Epidermal melanocyte (primary cell): ENCODE measurements at regions not wholly inside any gene's neighbourhood (a gene's known extent, or its start where the extent isn't known, plus 50 kb on each side); places are given as distances from the start of the nearest gene placed in this dataset.

ENCODE experiments used
- DNase-seq: peaks from one replicate; pipeline ENCODE4 v3.0.0; 2011; ENCODE audit warnings: low spot score; ENCODE audit not compliant: insufficient read length

DNA sequence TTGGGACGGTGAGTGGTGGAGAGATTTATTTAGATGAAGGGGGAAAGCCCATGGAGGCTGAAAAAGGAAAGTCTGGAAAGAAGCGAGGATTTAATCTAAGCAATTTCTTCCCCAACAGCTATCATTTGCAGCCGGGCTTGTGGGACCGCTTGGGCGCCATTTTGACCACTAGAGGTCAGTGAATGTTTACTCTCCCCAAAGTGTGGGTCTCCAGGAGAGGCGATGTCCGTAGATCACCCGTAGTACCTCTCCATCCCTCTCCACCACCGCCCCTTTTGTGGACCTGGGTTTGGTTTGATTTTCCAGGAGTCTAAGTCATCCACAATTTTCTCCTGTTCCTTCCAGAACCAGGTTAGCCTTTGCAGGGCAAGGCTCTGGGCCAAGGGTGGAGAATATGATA lies 91.2 kb upstream of the PARP11 start:
- DNase-seq = no peak

DNA sequence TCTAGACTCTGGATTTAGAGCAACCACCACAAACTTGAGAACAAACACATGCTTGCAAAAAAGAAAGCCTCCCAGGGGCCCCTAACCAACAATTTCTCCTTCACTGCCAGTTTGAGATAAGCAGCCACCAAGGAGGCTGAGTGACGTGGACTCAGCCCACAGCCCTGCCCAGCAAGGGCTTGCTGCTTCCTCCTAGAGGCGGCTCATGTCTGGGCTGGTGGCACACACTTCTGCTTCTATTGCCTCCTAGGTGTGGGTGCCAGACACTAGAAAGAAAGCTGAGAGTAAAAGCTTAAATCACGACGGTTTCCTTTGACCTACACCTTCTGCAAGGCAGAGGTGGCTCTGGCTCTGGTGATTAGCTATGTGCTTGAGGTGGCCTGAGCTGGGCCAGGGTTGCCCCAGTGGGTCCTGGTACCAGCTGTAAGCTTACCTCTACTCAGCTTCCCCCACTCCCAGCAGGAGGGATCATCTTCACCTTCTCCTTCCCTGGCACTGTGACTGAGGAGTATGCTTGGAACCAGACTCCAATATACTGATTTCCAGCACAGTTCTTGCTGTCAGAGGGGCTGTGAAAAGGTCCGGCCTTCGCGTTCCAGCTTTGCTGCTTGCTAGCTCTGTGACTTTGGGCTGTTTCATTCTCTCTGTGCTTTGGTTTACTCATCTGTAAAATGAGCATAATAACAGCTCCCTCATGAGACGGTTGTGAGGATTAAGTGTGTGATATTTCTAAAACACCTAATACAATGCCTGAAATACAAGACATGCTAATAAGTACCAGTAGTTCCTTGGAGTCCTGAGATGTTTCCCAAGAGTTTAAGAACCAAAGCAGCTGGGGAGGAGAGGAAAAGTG lies 89.7 kb upstream of the PARP11 start:
- no peak for DNase-seq

DNA sequence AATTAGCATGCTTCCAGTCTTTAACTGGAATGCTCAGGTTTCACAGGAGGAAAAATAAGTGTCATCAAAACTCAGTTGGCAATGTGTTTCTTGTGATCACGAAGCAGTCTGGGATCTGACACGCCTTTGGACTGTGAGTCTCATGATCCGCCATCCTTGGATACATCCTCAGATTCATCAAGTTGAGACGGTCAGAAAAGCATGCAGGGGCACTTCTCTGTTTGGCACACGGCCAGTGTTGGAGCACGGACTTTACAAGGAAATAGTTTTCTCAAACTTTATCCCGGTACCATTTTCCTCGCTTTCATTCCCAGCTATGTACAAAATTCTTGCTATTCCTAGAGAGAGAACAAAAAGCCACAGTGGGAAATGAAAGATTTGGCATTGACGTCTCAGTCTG lies 88.4 kb upstream of the PARP11 start:
- no peak for DNase-seq

DNA sequence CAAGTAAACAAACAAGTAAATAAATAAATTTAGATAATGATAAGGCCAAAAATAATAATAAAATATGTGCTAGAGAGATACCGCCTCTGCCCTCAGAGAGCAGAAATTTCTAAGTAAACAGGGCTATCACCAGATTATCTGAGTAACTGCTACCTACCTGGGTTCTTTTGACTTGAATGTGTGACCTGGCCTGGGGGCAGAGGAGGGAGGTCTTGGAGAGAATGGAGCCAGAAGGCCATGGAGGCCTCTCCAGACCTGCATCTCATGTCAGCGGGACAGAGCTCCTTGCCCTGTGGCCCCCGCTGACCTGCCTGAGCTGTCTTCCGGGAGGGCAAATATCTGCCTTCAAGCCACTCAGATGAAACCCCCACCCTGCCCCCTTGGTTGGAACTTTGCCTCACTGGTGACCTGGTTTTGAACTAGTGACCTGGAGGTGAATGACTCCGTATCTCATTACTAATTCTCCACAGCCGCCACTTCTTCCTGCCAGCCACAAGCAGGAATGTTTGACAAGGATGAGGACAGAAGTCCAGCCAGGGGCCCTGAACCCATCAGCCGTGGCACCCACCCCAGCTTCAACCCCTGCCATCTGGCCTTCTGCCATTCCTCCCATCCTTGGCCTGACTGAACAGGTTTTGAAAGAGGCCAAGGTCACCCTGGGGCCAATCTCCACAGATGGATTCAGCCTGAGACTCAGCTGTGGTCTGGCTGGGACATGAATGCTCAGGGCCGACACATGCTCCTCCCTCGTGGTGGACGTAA lies 86.8 kb upstream of the PARP11 start:
- DNase-seq = no peak

DNA sequence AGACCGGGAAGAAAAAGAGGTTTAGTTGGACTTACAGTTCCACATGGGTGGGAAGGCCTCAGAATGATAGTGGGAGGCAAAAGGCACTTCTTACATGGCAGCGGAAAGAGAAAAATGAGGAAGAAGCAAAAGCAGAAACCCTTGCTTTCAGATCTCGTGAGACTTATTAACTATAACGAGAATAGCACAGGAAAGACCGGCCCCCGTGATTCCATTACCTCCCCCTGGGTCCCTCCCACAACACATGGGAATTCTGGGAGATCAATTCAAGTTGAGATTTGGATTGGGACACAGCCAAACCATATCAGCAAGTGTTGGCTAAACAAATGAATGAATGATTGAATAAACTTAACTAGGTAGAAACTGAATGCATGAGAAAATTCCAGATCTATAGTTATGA lies 85.3 kb upstream of the PARP11 start:
- DNase-seq = no peak

DNA sequence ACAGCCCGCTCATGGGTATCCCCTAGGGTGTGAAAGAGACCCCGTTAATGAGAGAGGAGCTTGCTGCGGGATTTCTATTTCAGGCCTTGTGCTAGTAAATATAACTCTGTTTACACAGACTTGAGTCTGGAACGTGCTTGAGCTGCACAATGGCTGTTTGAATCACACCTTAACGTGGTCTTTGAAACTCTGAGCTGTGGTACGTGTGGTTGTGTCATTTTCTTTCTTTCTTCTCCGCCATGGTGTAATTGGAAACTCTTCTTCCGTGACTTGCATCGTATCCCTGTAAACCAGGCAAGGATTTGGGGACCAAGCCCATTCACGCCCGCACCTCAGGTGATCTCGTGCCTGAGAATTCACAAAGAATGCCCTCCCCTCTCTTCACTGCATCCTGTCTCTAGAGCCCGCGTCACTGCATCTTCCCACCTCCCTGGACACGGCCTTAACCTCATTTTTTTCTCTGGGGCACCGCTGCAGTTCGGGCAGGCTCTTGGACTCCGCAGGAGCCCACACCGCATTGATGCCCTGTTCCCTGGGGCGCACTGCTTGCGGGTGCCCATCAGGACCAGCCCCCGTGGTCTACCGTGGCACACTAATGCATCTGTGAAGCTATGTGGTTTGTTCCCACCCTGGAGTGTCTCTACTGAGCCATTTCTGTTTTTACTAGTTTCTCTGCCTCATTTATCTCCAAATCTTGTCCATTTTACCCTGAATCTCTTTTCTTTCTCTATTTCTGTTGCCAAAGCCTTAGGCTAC lies 78.4 kb upstream of the PARP11 start:
- no peak for DNase-seq

DNA sequence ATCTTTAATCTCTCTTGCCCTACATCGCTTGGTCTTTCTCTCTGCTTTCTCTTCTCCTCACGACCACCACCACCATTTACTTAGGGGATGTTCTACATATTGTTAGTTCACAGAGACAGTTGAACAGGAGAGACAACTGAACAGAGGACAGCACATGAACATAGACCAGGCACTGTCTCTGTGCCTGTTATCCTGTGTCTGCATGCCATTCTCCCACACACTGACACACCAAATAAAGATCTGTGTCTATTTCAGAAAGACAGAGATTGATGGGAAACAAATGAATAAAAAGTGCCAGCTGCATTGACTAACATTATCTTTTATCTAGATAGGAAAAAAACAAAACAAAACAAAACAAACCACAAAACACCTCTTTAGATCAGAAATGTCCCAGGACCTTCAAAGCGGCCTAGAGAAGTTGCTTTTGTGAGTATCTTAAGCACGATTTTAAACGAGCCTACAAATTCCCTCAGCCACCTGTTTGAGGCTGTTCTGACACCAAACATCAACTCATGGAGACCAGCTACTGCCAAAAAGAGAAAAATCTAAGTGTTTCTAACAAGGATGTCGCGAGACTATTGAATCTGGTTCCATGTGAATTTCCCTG lies 77.6 kb upstream of the PARP11 start:
- no peak for DNase-seq

DNA sequence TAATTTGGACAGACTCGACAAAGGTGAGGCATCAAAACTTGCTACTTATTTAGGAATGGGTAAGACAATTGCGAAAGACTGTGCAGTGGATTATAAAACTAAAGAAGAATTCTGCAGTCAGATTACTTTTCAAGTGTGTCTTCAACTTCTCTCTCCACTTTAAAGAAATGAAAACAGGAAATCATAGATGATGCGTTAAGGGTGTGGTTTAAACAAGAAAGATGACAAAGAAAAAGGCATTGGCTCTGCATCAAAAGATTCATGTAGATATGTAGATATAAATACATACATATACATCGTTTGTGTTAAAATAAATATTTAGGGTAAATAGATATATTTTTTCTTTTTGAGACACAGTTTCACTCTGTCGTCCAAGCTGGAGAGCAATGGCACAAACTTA lies 74.6 kb upstream of the PARP11 start:
- DNase-seq = no peak

DNA sequence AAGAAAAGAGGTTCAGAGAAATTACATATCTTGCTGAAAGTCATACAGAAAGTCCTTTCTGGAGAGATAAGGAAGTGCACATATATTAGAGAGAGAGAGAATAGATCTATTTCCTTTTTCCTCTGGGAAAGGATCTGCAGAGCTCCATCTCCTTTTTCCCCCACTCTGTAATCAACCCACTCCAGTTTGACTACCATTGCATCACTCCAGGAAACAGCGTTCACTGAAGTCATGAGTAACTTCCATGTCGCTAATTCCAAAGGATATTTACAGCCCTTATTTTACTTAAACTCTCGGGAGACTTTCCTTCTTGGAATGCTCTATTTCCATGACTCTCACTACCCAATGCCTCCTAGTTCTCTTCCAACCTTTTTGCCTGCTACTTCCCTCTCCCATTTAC lies 72.5 kb upstream of the PARP11 start:
- DNase-seq = no peak

DNA sequence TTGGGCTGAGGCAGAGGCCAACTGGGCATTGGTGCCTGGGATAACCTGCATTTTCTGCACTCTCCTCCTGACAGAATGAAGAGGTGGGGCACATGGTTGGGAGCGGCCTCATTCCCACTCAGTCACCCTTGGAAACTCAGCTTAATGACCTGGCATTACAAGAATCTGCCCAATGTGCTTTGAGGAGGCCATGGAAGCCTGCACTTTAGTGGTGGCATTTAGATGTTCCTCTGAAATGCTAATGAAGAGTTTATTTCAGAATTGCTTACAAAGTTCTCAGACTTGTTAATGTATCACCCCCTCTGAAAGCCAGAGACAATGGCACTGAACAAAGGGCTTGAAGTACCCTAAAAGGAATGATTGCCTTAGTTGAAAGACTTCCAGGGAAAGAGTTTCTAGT lies 71.4 kb upstream of the PARP11 start:
- DNase-seq = no peak

DNA sequence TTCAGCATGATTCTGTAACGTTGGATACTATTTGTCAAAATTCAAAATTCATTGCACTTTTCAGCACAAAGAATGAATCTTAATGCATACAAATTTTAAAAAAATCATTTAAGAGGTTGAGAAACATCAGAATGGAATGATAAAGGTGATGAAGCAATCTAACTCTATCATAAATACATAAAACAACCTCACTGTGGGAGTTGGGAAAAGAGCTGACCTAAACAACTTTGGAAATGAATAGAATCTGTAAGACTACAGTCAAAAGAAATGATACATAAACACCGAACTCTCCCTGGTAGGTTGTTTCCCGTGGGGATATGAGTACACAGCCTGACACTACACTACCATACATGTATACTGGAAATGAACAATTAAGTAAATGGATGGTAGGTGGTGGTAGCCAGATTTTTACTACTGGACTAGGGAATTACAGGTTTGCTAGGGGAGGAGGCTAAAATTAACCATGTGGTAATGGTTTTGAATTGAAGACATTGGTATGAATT lies 64.9 kb upstream of the PARP11 start:
- no peak for DNase-seq

DNA sequence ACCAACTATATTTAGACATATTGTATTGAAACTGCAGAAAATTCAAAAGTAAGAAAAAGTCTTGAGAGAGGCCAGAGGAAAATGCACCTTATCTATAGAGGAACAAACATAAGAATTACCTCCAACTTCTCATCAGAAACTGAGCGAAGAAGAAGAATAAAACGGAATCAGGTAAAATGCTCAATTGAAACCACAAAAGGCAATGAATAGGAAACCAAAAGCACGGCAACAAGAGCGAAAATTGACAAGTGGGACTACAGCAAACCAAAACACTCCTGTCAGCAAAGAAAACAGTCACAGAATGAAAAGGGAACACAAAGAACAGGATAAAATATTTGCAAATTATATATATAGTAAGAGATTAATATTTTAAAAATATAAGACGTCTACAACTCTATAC lies 61.9 kb upstream of the PARP11 start:
- no peak for DNase-seq

DNA sequence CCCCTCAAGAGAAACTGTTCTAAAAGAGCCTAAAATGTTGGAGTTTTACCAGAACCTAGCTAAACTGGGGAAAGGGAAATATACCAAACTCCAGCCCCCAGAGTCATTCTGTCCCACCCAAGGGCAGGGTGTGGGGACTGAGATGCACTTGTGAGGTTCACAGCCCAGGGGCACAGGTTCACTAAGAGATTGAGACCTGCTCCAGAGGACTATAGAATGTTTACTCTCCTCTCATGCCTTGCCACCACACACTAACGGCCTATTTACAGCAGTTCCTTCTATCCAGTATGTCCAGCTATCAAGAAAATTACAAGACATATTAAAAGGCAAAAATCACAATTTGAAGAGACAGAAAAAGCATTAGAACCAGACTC lies 60.6 kb upstream of the PARP11 start:
- DNase-seq = no peak

DNA sequence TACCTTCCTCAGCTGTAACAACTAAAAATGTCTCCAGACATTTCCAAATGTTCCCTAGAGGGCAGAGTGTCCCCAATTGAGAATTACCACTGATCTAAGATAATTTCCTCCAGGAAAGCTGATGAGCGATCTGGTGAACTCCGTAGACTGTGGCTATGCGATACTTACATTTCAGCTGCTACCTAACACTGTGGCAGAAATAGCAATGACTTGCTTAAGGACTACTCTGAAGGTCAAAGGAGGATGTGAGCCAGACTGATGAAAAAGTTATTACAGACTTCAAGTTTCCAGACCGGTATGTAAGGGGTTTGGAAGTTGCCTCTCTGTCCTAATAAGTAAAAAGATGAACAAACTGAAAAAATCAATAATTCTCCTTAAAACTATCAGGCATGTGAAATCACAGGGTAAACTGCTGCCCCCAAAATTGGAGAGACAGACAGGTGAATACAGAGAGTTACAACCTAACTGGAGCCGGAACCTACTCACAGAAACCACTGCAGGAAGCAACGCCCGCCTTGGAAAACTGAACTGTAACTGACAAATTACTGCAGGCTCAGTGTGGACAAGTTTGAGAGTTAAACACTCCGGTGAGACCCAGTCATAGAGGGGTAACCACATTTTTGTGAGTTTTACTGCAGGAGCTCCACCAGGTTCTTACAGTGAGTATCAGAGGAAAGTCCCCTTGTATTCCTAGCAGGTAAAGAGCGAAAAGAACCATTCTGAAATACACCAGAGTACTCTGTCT lies 60.0 kb upstream of the PARP11 start:
- DNase-seq = no peak

DNA sequence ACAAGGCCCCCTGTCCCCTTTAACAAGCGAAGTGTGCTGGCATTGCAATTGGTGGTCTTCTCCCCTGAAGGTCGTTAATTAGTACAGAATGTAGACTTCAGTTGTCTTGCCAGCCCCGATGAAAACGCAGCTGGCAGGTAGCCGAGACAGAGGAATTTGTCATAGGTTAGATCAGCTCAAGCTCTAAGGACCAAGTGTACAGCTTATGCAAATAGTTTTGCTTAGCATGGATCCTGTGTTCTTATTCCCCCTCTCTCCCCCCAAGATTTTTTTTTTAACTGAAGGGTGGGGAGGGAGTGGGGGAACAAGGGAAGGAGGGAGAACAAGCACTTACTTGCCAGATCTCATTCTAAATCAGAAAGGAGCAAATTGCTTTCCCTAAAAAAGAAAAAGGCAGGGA lies 58.6 kb upstream of the PARP11 start:
- no peak for DNase-seq

DNA sequence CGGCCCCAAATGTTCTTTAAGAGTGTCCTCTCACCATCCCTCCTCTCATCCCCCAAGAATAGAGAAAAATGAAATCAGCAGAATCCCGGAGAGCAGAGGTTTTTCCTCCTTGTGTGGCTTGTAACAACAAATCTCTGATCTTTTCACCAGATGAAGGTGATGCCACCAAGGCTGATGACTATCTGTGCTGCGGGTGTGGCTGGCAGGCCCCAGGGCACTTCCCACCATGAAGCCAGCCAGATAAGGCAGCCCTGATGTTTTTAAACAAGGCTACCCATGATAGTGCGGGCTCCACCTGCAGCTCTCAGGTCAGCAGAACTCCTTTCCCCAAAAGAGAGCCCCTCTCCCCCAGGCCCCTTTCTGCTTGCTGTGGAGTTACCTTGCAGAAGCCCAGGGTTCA lies 58.0 kb upstream of the PARP11 start:
- DNase-seq = no peak

DNA sequence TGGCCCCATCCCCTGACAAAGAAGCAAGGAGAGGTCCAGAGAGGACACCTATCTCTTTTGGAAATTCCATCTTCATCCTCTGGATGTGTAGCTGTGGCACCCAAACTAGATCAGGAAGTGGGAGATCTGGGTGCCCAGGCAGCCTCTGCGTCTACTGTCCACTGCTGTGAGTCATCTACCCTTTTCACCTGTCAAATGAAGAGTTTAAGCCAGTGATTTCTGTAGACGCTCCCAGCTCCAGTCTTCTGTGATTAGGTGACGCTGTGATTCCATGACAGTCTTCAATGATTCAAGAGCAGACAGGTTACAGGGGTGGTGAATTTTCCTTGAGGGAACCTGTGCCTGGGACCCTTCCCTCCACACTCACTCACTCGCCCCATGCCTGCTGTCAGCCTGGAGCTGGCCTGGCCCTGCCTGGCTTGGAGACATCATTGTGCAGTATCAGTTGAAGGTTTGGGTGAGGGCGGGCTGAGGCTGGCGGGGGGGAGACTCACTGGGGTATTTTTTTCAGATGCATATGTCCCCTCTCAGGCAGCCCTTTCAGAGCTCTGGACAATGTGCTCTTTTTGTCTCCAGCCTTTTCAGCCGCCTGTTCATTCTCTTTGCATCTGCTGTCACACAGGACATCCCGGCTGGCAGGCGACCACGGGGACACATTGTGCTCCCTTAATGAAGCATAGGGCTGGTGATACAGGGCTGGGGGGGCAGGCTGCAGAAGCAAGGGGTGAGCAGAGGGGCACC lies 56.8 kb upstream of the PARP11 start:
- DNase-seq = no peak

DNA sequence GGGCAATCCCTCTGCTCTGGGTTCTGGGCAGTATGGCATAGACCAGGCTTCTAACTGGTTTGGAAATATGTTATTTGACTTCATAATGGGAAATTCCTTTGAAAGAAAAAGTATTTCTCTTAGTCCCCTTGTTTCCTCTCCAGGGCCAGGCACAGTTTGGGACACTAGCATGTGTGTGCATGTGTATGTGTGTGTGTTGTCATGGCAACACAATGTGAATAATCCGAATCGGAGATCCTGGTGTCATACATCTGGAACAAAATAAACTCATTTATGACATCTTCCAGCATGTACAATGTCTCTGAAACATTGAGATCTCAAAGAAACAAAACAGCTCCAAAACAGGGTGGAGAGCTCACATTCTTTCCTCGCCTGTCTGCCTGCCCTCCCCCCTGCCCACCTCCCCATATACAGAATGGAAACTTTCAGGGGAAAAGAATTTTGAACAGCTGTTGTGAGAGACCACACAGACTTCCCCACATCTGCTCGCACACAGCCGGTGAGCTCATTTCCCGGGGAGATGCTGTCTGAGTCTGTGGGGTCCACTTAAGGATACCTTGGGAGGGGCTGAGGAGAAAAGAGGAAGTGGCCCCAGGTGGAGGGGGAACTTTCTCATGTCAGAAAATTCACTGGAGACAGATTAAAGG lies 55.5 kb upstream of the PARP11 start:
- DNase-seq = no peak

DNA sequence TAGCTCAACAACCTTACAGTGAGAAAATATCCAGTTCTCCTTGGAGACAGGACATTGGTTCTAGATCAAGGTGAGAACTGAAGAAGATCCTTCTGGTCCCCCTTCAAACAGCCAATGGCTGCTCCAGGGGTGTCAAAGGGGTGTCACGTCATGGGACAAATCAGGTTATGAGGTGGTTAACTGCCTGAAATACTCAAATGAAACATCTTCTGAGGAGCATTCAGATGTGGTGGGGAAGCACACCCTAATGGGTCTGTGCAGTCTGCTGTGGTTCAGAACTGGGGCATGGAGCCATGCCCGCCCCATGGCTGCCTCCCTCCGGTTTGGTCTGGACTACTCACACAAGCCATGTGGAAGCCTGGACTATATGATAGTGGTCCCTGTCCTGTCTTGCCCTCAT lies 52.4 kb upstream of the PARP11 start:
- DNase-seq = no peak

DNA sequence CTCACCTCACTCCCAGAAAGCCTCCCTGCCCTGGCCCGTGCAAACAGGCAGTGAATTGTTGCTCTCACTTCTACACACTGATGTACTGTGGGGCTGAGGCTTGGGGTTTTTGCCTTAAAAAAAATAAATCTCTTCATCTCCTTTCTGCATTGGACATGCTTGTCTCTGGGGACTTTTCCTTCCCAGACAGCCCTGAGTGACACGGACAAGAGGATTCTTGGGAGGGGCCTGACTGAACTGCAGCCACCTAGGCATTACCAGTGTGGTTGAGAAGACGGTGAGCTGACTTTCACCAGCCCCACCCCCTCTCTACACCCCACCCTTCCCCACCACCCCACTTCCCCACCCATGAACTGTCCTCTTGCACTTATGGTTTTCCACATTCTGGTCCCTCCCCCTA lies 51.6 kb upstream of the PARP11 start:
- no peak for DNase-seq
